Osteocyte (in vitro differentiated cells): ENCODE measurements at regions not wholly inside any gene's neighbourhood (a gene's known extent, or its start where the extent isn't known, plus 50 kb on each side); places are given as distances from the start of the nearest gene placed in this dataset.

Source experiments
- DNase-seq: peaks from one replicate; pipeline ENCODE4 v3.0.0; 2021; ENCODE audit warnings: mixed read lengths; ENCODE audit not compliant: unreplicated experiment; ENCODE audit errors: extremely low spot score
- H3K27ac Mint-ChIP-seq: one replicate; pipeline ENCODE4 v1.8.0; 2021; ENCODE audit warnings: mild to moderate bottlenecking, mixed read lengths; ENCODE audit not compliant: unreplicated experiment
- H3K27me3 Mint-ChIP-seq: one replicate; pipeline ENCODE4 v1.8.0; 2021; ENCODE audit warnings: mixed read lengths; ENCODE audit not compliant: unreplicated experiment
- H3K36me3 Mint-ChIP-seq: one replicate; pipeline ENCODE4 v1.8.0; 2021; ENCODE audit warnings: mixed read lengths; ENCODE audit not compliant: unreplicated experiment
- H3K4me1 Mint-ChIP-seq: one replicate; pipeline ENCODE4 v1.8.0; 2021; ENCODE audit warnings: mixed read lengths; ENCODE audit not compliant: unreplicated experiment
- H3K4me3 Mint-ChIP-seq: one replicate; pipeline ENCODE4 v1.8.0; 2021; ENCODE audit warnings: mild to moderate bottlenecking, moderate library complexity, mixed read lengths; ENCODE audit not compliant: unreplicated experiment
- H3K9me3 Mint-ChIP-seq: one replicate; pipeline ENCODE4 v1.8.0; 2021; ENCODE audit warnings: mixed read lengths; ENCODE audit not compliant: unreplicated experiment
- CTCF ChIP-seq: fragments of 200-600 bp; sonication (generic); IDR thresholded peaks from 2 replicates; pipeline ENCODE4 v1.5.0; 2021; ENCODE audit warnings: antibody characterized with exemption, mild to moderate bottlenecking, moderate library complexity

- no peak for DNase-seq
- H3K4me3 Mint-ChIP-seq: no peak overlapping the region
- no peaks in the 10 kb centered on the region for H3K27me3 Mint-ChIP-seq
- peaks cover 22% of the 10 kb centered on the region for H3K9me3 Mint-ChIP-seq
- TF ChIP-seq CTCF: no peak
- H3K36me3 Mint-ChIP-seq: no peaks in the 10 kb centered on the region
- no peaks in the 10 kb centered on the region for H3K4me1 Mint-ChIP-seq
- H3K27ac Mint-ChIP-seq: no peak overlapping the region
Observed at GRCh38 chr20:24859539-24859938, 89.5 kb upstream of the CST7 start.

- DNase-seq: no peak
- Mint-ChIP-seq H3K36me3 (no peaks in the 10 kb centered on the region), H3K4me1 (no peaks in the 10 kb centered on the region), H3K27ac (no peak overlapping the region), H3K4me3 (no peak overlapping the region), H3K27me3 (no peaks in the 10 kb centered on the region), H3K9me3 (peaks cover 29% of the 10 kb centered on the region)
- TF ChIP-seq CTCF: no peak
Observed at GRCh38 chr20:24862186-24862585, 86.9 kb upstream of the CST7 start.

- Mint-ChIP-seq H3K4me3 (no peak overlapping the region), H3K4me1 (no peaks in the 10 kb centered on the region), H3K9me3 (peaks cover 29% of the 10 kb centered on the region), H3K27me3 (no peaks in the 10 kb centered on the region), H3K27ac (no peak overlapping the region), H3K36me3 (no peaks in the 10 kb centered on the region)
- no peak for TF ChIP-seq CTCF
- no peak for DNase-seq
Observed at GRCh38 chr20:24862606-24863005, 86.5 kb upstream of the CST7 start.

GRCh38 chr20:24863356-24863755, 85.7 kb upstream of the CST7 start:
- Mint-ChIP-seq H3K4me1 (no peaks in the 10 kb centered on the region), H3K9me3 (peaks cover 25% of the 10 kb centered on the region), H3K27me3 (no peaks in the 10 kb centered on the region), H3K4me3 (no peak overlapping the region), H3K36me3 (no peaks in the 10 kb centered on the region), H3K27ac (no peak overlapping the region)
- no peak for TF ChIP-seq CTCF
- no peak for DNase-seq

GRCh38 chr20:24866008-24866407, 83.1 kb upstream of the CST7 start:
- TF ChIP-seq CTCF: no peak
- Mint-ChIP-seq H3K36me3 (no peaks in the 10 kb centered on the region), H3K27ac (no peak overlapping the region), H3K9me3 (peaks cover 15% of the 10 kb centered on the region), H3K4me1 (no peaks in the 10 kb centered on the region), H3K27me3 (no peaks in the 10 kb centered on the region), H3K4me3 (no peak overlapping the region)
- DNase-seq: no peak
